CD4-positive, alpha-beta T cell treated with Interleukin-6 at 100 ng/mL for 8 hours (primary cell): ENCODE measurements at regions not wholly inside any gene's neighbourhood (a gene's known extent, or its start where the extent isn't known, plus 50 kb on each side); places are given as distances from the start of the nearest gene placed in this dataset.

Source experiments
- DNase-seq: peaks from one replicate; pipeline ENCODE4 v3.0.0-alpha.2; 2020; ENCODE audit warnings: mixed read lengths, low spot score

DNA sequence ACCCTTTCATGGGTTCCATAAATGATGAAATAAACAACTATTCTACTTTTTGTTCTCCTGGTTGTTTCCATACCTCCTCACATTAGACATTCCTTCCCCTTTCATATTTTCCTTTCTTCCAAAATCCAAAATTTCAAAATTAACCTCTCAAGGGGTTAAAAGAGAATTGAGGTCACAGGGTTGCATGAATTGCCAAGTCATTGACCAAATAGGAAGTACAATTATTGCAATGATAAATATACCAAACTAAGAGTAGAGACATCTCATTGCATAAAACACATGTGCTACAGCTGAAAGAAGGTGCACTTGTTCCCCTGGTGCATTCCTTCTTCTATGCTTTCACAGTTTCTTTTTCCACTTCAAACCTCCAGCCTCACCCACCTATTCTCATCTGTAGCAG, 136.1 kb downstream of the KCTD12 start:
- no peak for DNase-seq

DNA sequence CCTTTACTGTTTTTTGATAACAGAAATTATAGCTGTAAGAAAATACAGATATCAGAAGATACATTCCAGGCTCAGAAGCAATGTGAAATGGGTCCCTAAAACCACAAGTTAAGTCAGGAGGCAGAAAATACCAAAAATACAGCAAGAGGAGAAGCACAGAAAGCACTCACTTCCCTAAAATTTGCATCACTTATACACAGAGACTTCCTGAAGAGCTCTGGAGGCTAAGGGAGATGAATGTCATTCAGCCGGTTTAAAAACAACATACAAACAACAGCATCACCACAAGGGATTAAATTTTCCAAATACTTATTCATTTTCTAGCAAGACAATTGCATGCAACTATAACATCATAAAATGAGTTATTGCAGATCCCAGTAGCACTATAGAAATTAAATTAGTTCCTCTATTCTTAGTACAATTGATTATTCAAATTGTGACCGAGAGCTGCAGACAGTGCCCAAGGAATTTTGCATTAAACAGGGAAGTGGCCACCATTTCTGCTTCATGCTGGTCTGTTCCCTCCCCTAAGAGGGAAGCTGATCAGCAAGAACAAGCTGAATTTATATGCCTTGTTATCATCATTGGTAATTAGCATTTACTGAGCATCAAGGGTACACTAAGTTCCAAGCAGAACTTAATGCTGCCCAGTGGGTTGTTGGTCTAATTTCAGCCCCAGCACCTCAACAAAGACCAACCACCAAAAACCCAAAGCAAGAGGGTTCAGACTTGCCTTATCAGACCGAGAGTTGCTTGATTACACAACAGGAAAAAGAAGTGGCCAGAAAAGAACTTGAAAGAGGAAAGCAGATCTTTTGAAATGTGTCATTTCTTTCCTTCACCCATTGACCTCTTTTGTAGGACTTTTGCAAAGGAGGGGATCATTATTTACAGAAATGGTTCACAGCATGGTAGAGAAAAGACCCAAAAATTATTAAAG, 140.7 kb downstream of the KCTD12 start:
- DNase-seq: no peak

DNA sequence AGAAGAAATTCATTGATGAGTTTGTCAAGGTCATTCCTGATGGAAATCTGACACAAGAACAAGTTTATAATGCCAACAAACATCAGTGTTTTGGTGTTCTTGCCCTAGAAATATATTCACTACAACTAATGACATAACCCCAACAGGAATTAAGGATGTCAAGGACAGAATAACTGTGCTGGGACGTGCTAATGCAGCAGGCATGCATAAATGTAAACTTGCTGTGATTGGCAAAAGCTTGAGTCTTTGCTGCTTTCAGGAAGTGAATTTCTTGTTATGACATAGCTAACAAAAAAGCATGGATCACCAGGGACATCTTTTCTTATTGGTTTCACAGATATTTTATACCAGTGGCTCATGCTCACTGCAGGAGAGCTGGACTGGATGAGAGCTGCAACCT, 144.6 kb downstream of the KCTD12 start:
- no peak for DNase-seq

DNA sequence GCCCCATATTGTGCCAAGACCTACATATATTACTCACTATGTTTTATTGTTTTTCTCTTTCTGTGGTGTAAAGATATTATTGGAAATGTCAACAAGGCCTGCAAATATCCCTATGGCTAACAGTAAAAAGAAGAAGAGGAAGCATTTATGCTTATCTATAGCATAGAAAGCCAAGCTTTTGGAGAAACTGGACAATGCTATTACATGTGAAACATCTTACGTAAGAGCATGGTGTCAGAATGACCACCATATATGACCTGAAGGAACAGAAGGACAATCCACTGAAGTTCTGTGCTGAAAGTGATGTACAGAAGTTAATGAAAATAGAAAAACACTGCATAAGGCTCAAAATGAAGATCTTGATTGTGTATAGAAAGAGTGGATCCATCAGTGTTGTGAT, 145.2 kb downstream of the KCTD12 start:
- no peak for DNase-seq

DNA sequence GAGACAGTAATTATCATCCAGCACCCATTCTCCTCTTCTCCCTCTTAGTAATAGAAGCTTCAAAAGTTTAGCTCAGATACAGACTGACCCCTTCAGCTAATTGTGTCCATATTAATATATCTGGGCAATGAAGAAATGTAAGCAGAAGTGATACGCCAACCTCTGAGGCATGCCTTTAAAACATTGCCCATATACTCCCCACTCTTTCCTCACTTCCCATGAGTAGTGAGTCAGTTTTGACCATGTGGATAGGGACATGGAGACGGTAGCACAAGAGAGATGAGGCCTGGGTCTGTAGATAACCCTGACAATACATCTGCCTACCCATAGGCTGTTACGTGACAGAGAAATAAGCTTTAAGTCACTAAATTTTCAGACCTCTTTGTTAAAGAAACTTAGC, 147.6 kb downstream of the KCTD12 start:
- DNase-seq: no peak

DNA sequence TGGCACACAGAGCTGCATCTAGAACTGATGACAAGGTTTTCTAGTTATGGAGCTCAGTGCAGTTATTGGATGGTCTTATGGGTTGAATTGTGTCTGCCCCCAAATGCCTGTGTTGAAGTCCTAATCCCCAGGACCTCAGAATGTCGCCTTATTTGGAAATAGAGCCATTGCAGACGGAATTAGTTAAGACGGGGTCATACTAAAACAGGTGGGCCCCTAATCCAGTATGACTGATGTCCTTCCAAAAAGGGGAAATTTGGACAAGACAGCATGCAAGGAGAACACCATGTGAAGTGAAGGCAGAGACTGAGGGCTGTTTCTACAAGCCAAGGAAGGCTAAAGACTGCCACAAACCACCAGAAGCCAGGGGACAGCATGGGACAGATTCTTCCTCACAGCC, 148.7 kb downstream of the KCTD12 start:
- no peak for DNase-seq

DNA sequence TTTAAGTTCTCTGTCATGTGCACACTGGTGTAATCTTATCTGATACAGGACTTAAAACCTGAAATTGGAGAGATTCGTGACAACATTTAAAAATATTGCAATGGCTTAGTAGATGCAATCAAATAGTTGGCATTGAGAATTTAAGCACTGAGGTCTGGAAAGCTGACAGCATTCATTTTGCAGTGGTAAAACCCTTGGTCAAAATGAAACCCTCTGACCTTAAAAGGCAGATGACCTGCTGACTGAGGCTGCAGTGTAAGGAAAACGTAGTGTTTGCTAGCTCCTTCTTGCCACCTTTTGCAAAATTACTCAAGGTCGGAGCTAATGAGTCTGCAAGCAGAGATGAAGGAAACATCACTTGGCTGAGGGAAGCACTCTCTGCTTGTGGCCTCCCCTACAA, 150.6 kb downstream of the KCTD12 start:
- no peak for DNase-seq

DNA sequence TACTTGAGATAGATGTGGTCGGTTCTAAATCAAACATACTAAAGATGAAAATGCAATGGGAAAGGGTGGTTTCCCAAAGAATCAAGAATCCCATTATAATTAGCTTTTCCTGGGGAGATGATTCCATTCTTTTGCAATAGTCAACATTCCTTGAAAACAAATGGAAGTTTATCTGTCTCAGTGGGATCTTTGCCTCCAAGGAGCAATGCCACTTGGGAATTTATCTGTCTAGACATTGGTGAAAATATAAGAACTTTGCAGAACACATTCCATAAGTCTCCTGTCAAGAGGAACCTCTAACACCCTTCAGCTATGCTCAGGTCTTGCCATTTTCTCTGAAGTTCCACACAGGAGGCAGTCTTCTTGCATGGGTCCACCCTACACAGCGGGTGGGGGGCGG, 152.5 kb downstream of the KCTD12 start:
- no peak for DNase-seq

DNA sequence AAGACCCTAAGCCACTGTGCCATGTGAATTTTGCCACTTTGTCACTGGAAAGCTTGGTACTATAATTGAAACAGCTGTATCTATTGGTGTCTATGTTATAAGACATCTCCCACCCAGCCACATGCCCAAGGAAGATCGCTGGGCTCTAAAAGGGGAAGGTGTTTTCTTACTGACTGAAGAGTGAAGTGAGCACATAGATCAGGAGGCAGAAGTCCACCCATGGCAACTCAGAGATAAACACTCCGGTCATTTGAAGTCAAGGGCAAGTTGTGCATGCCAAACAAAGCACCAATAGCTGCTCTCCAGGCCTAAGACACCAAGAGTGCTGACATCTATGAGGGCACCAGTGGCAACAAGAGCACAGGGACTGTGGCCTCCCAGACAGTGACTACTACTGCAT, 153.8 kb downstream of the KCTD12 start:
- no peak for DNase-seq

DNA sequence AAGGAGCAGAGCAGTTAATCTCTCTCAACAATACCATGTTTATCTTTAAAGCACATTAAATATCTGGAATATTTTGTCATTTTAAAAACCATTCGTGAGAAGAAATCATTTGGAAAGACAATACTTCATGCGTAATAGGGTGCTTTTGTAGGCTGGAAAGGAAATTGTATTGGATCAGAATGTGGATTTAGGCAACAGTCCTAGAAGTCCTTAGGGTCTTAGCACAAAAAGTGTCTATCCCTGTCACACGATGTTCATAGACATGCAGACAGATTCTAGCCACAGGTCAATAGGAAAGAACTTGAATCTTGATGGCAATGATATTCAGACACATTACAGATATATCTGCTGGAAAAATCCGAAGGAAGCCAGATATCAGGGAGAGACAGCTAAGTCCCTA, 156.0 kb downstream of the KCTD12 start:
- DNase-seq: no peak

DNA sequence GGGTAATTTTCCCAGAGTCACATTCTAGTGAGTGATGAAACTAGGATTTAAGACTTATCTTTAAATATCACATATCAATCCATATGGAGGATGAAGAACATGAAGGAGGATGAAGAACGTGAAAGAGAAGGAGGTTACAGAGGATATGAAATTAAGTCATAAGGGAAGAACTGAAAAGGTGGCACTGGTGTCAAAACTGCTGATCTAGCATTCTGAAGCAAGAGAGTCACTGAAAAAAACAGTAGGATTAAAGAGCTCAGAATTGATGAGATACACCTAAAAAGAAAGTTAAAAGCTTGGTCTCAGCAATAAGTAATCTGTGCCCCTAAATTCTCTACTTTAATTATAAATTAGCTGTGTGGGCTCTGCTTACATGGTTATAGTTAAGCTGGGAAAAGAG, 156.5 kb downstream of the KCTD12 start:
- no peak for DNase-seq

DNA sequence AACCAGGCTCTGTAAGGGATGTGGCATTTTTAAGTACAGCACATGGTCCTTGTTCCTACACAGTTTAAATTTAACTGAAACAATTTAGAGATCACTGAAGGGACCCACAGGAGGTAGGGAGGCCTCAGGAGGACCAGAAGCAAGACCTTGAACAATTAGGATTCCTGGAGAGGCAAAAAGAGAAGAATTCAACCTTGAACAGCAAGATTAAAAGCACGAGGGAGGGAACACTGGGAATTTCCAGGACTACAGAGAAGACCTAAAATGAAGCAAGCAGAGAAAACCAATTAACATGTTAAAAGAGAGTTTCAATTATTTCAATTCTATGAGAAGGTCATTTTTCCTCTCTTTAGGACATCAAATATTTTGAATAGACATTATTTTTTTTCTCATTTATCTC, 160.3 kb downstream of the KCTD12 start:
- no peak for DNase-seq

DNA sequence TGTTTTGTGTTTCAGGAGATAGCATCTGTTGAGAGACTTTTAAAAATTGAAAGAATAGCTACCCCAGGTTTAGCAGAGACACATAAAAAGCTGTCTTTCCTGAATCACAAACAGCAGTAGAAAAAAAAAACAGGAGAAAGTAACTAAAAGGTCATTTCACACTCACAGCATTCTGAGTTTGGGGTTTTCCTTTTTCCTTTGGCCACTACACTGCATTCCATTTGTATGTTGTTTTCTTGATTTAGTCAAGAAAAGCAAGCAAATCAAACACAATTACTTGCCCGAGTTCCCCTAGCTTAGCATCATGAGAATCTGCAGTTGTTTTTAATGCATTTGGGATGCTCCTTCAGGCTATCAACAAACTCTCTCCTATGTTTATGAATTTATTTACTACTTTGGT, 161.0 kb downstream of the KCTD12 start:
- no peak for DNase-seq

DNA sequence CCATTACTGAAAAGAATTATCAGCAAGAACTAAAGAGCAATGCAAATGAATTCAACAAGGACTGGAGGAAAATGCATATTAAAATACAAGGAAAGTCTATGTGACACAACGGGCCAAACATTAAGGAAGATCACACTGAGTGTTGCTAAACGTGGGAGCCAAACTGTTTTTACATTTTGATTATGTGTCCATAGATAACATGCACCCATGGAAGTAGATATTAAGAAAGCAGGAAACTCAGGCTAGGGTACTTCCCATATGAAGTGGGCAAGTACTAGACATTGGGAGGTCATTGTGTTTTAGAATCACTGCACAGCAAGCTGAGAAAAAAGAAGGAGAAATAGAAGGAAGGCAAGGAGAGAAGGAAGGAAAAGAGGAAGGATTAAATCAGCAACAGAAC, 161.8 kb downstream of the KCTD12 start:
- no peak for DNase-seq

DNA sequence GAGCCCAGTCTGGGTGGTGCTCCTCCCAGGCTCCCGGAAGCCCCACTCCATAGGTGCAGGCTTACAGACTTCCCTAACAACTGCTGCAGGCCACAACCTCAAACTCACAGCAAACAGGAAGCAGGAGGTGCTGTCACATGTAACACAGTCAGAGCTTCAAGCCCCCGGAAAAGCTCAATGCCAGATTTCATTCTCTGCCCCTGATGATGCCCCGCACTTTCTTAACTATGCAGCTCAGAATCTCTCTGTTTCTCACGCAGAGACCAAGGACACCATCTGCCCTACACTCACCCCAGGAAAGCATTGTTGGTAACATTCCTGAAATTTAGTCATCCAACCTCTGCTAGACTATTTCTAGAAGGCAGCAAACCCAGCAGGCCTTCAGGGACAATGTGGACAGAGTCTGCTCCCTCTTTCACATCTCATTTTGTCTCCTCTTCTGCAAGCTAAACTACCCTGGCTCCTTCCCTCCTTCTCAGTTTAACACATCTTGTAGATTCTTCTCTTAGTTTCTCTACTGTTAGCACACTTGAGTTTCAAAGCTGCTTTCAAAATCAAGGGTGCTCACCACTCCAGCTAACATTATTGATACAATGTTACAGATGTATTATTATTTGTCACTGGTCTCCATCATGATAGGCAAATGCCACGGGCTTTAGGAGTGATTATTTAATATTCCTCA, 162.5 kb downstream of the KCTD12 start:
- DNase-seq: peak; percentile 17

DNA sequence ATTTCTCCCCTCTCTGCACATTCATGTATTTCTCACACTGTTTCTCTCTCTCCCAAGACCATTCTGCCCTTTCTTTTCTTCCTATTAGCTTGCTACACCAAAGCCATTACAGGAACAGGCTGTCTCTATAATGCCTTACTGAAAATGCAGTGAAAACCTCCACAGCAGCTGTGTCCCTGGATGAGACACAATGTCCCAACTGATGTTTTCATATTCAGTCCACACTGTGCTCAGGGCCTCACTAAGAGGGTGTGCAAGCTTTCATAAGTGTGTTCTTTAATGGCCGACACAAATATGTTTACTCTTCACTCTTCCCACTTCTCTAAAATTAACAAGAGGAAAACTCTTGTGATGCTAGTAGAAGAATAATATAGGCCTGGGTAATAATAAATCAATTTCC, 163.4 kb downstream of the KCTD12 start:
- no peak for DNase-seq

DNA sequence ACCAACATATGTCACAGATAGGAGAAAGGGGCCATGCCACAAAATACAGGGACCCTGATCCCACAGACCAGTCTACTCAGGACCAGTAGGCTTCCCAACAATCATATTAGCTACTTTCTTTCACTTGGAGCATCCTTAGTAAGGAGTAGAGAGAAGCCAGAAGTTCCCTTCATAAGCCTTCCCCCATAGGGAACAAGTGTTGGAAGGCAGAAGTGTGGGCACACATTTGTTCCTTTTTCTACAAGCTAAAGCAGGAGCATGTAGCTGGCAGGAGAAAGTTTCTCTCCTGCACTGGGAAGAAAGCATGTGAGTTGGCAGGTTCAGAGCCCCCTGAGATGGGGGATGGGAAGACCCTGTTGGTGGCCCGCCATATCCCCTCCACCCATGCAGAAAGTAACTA, 165.4 kb downstream of the KCTD12 start:
- DNase-seq: no peak

DNA sequence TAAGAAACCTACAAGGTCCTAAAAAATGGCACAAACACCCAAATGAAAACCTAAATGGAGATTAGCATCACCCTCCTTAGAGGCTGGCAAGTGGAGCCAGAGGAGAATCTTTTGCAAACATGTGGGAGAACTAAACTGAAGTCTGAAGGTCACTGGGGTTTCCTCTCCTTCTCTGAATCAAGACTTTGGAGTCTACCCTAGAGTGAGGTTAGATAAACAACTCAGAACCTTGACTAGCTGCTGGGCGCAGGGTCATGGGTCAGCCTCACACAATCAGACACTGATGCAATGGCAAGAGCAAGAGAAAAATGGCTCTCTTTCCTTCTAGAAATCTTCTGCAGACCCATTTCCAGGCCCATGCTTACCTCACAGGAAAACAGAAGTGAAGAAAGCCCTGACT, 165.8 kb downstream of the KCTD12 start:
- DNase-seq: no peak

DNA sequence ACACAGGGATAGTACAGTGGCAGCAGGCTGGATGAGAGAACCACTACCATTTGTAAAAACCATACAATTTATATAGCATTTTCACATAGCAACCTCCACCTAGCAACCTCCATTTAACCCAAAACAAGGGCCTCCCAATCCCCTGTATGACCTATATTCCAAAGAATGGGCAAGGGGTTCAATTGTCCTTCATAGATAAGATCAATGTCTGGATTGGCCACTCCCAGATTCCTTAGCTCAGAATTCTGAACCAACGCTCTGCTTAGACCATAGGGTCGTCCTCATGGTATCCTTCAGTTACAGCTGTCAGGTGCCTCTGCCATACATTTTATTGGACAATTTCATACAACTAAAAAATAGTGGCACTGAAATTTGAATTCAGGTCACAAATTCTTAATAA, 166.2 kb downstream of the KCTD12 start:
- DNase-seq: no peak

DNA sequence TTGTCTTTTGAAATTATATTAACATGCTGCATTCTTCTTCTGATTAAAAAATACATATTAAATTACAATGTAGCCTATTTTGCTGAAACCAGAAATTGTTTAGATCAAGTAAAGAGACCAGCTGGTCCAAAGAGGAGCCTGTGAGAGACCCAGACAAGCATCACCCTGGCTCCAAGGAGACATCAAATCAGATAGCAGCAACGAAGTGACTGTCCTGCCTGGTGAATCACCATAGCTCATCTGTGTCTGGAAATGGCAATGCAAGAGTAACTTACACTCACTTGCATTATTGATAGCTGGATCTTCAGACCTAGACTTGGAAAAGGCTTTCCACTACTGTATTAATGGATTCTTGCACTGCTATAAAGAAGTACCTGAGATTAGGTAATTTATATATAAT, 169.1 kb downstream of the KCTD12 start:
- no peak for DNase-seq

DNA sequence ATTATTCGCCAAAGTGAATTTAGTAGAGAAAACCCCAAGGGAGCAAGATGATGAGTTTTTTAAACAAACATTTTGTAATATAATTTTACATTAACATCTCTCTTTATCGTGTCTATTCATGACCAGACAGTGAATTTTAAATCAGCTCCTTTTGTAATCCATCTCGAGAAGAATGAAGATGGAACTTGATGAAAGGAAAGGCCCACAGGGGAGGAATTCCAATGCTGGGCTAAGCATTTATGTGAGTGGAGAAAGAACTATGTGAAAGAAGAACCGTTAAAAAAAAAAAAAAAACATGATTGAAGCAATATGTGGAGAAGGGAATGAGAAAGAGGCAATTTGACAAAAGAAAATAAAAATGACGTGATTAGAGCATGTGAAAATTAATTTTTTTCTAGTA, 170.6 kb downstream of the KCTD12 start:
- DNase-seq: no peak

DNA sequence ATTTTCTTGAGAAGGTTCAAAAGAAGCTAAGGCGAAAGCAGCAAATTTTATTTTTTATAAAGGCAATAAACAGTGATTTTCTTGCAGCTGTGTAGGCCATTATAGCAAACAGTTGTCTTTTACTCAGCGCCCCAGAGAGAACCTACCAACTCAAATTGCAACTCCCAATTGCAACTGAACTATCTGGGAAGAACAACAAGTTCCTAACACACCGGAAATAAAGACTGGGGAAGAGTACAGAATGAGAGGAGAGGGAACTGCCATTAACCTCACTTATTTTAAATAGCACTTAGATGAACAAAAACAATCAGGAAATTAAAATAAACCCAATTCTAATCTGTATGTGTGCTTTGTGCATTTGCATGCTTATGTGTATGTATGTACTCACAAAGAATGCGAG, 171.1 kb downstream of the KCTD12 start:
- DNase-seq: no peak

DNA sequence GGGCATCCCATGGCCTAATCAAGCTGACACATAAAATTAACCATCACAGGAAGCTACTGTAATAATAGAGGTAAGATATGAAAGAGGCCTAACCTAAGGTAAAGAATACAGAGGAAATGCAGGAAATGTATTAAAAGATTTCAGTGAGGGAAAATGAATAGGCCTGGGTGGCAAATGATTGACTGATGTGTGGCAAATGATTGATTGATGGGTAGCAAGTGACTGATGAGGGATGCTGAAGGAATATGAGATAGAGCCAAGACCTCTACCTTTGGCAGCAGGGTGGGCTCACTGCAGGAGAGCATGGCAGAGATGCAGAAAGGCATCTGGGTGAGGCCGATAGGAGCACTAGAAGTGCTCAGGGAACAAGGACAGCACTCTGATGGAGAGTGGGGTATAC, 172.9 kb downstream of the KCTD12 start:
- no peak for DNase-seq
